Nephron (organoid): ENCODE measurements at regions not wholly inside any gene's neighbourhood (a gene's known extent, or its start where the extent isn't known, plus 50 kb on each side); places are given as distances from the start of the nearest gene placed in this dataset.

Experiments used
- H3K27ac Mint-ChIP-seq, 3 experiments: 2 replicates each; pipeline ENCODE4 v1.8.0; 2020; ENCODE audit warnings: mixed read lengths in 3 of 3, mild to moderate bottlenecking in 2 of 3, moderate library complexity in 1 of 3
- H3K27me3 Mint-ChIP-seq: 2 replicates; pipeline ENCODE4 v1.8.0; 2021; ENCODE audit warnings: low read depth, mild to moderate bottlenecking, moderate library complexity, mixed read lengths
- H3K36me3 Mint-ChIP-seq: 2 replicates; pipeline ENCODE4 v1.8.0; 2020; ENCODE audit warnings: low read depth, mixed read lengths
- H3K4me1 Mint-ChIP-seq: 2 replicates; pipeline ENCODE4 v1.8.0; 2020; ENCODE audit warnings: mixed read lengths
- H3K4me3 Mint-ChIP-seq, 3 experiments: 2 replicates each; pipeline ENCODE4 v1.8.0; 2020; ENCODE audit warnings: mild to moderate bottlenecking in 3 of 3, mixed read lengths in 3 of 3, moderate library complexity in 2 of 3
- H3K9me3 Mint-ChIP-seq: 2 replicates; pipeline ENCODE4 v1.8.0; 2020; ENCODE audit warnings: mixed read lengths
- CTCF ChIP-seq, 3 experiments: fragments of 200-600 bp; sonication (generic); IDR thresholded peaks; one replicate each; pipeline ENCODE4 v1.5.0; 2021; ENCODE audit warnings: antibody characterized with exemption in 3 of 3; ENCODE audit not compliant: unreplicated experiment in 3 of 3

DNA sequence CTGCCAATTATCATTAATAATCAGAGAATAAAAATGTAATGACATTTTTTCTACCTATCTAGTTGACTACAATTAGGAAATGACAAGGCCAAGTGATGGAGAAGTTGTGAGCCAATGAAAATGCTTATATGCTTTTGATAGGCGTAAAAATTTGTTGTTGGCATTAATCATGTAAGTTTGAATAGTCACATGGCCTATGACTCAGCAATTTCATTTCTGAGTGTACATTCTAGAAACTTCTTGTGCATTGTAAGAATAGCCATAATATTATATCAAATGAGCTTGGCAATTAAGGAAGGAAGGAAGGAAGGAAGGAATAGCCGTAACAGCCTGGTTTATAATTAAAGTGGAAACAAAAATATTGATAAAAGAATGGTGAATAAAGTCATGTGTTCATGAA, 179.9 kb downstream of the PTH2R start:
- Mint-ChIP-seq H3K36me3 (no peaks in the 10 kb centered on the region), H3K27me3 (no peaks in the 10 kb centered on the region), H3K4me1 (no peaks in the 10 kb centered on the region), H3K4me3 (no peak overlapping the region), H3K27ac (no peak overlapping the region), H3K9me3 (no peaks in the 10 kb centered on the region)
- TF ChIP-seq CTCF (IDR thresholded peaks at IDR 0.05; ENCODE audit: unreplicated experiment in 3 of 3) = no peak

DNA sequence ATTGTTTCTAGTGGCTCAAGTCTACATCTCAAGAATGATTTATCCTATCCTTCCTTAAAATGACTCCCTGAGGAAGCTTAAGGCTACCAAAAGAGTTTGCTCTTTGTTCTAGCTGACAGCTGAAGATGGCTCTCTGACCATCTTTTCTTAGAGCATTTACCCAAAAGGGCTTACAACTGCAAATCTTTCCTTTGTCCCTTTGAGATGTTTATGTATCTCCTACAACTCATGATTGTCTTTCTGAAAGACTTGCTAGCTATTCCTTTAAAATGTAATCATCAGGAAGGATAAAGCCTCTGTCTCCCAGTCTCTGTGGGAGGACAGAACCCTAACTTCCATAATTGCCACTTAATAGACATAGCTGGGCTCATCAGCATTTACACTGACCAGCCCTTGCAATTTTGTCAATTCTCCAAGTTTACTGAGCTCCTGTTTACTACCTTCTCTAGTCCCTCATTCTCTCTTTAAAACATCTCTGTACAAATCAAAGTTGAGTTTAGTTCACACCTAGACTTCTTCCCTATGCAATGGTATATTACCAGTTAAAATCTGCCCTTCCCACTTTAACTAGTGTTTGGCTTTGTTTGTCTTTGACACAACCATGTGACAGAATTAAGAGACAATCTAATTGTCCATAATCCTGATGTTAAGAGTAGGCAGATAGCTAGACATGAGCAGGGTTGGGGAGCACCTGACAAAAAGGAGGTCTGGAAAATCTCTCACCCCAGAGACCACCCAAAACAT, 188.2 kb downstream of the PTH2R start:
- Mint-ChIP-seq H3K4me3 (no peak overlapping the region), H3K36me3 (peaks cover 5% of the 10 kb centered on the region), H3K4me1 (no peaks in the 10 kb centered on the region)

GRCh38 chr2:208595386-208596275, 189.0 kb downstream of the PTH2R start:
- Mint-ChIP-seq H3K27me3 (no peaks in the 10 kb centered on the region), H3K4me1 (no peaks in the 10 kb centered on the region), H3K36me3 (peaks cover 5% of the 10 kb centered on the region), H3K27ac (no peak overlapping the region), H3K9me3 (peaks cover 9% of the 10 kb centered on the region), H3K4me3 (no peak overlapping the region)
- TF ChIP-seq CTCF (IDR thresholded peaks at IDR 0.05; ENCODE audit: unreplicated experiment in 3 of 3) = no peak

More for the DNA sequence above, 188.2 kb downstream of the PTH2R start:
- peaks cover 4% of the 10 kb centered on the region for H3K9me3 Mint-ChIP-seq
- TF ChIP-seq CTCF (IDR thresholded peaks at IDR 0.05; ENCODE audit: unreplicated experiment in 3 of 3) = no peak
- H3K27me3 Mint-ChIP-seq = no peaks in the 10 kb centered on the region
- H3K27ac Mint-ChIP-seq = no peak overlapping the region

GRCh38 chr2:208607694-208608093, 201.1 kb downstream of the PTH2R start:
- H3K36me3 Mint-ChIP-seq = no peaks in the 10 kb centered on the region

DNA sequence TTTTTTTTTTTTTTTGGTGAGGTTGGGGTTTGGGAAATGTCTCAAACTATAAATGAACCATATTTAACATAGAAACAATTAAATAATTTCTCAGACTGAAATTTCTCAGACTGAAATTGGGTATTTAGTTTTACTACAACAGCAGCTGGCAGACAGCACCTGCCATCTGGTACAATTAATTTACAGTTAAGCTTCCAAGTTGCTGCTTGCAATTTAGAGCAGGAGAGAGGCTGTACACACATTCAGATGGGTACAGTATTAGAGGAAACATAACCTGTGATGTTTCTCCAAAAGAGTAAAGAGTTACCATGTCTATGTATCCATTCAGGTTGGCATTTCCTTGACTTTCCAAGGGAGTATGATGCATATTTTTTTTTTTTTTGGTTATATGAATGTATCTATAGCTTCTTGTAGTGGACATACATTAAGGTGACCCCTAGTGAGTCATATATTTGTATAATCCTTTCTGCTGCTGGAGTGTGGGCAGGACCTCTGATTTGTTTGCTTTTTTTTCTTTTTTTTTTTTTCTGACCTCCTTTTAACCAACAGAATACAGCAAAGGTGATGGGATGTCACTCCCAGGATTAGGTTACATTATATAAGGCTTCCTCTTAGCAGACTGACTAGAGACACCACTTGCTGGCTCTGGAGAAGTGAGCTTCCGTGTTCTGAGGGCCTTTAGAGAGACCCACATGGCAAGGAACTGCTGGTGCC, 201.7 kb downstream of the PTH2R start:
- no peak for TF ChIP-seq CTCF (IDR thresholded peaks at IDR 0.05; ENCODE audit: unreplicated experiment in 3 of 3)
- peaks cover 15% of the 10 kb centered on the region for H3K9me3 Mint-ChIP-seq
- no peak overlapping the region for H3K27ac Mint-ChIP-seq
- no peak overlapping the region for H3K4me3 Mint-ChIP-seq
- H3K27me3 Mint-ChIP-seq = no peaks in the 10 kb centered on the region
- H3K4me1 Mint-ChIP-seq = peaks cover 4% of the 10 kb centered on the region
- H3K36me3 Mint-ChIP-seq = no peaks in the 10 kb centered on the region

More at GRCh38 chr2:208607694-208608093, 201.1 kb downstream of the PTH2R start:
- H3K9me3 Mint-ChIP-seq = peaks cover 12% of the 10 kb centered on the region
- peaks cover 4% of the 10 kb centered on the region for H3K4me1 Mint-ChIP-seq
- no peak overlapping the region for H3K4me3 Mint-ChIP-seq
- TF ChIP-seq CTCF (IDR thresholded peaks at IDR 0.05; ENCODE audit: unreplicated experiment in 3 of 3) = no peak
- no peak overlapping the region for H3K27ac Mint-ChIP-seq
- H3K27me3 Mint-ChIP-seq = no peaks in the 10 kb centered on the region
